GM18951 (cell line): ENCODE measurements at regions not wholly inside any gene's neighbourhood (a gene's known extent, or its start where the extent isn't known, plus 50 kb on each side); places are given as distances from the start of the nearest gene placed in this dataset.

Experiments
- POLR2A ChIP-seq: IDR thresholded peaks from 4 replicates; pipeline ENCODE4 v1.6.1; 2011; ENCODE audit warnings: mild to moderate bottlenecking; ENCODE audit not compliant: insufficient read length, insufficient read depth; ENCODE audit errors: extremely low read depth
- in situ Hi-C: fragments of 300-500 bp; cut with MboI; formaldehyde crosslinking; loops from one replicate; pipeline ENCODE4 v1.12.0; 2022; ENCODE audit warnings: low sequenced_read_pairs, mixed read lengths, inconsistent platforms; ENCODE audit not compliant: unreplicated experiment

DNA sequence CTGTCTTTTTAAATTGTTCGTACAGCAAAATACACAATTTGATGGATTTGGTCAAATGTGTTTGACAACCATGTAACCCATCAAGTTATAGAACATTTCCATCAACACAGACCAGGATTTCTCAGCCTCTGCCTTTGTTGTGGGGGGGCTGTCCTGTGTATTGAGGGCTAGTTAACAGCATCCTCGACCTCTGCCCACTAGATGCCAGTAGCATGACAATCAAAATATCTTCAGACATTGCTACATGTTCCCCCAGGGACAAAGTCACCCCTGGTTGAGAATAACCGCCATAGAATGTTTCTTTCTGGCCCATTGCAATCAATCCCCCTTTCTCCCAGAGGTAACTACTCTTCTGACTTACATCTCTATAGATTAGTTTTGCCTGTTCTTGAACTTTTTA, 310.1 kb upstream of the RGMA start:
- in situ Hi-C loops: no loop called here
- no peak for TF ChIP-seq POLR2A

- in situ Hi-C loops: no loop called here
- TF ChIP-seq POLR2A: no peak
These were observed 300.2 kb upstream of the RGMA start for GRCh38 chr15:93389211-93389610.

DNA sequence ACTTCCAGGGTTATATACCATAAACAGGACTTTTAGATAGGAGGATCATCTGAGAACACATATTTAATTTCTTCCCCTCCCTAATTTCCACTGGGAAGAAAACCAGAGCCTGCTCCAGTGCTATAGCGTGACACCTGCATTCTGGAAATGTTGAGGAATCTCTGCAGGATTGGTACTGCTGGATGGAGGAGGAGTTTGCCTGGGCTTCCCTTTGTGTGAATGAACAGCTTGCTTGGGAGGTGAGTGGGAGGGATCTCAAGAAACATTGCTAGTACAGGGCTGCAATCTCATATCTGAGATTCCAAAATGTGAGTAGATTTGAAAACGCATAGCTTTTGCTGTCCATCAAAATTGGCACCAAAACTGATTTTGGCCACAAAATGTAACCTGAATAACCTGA, 295.9 kb upstream of the RGMA start:
- in situ Hi-C loops: no loop called here
- TF ChIP-seq POLR2A: no peak

DNA sequence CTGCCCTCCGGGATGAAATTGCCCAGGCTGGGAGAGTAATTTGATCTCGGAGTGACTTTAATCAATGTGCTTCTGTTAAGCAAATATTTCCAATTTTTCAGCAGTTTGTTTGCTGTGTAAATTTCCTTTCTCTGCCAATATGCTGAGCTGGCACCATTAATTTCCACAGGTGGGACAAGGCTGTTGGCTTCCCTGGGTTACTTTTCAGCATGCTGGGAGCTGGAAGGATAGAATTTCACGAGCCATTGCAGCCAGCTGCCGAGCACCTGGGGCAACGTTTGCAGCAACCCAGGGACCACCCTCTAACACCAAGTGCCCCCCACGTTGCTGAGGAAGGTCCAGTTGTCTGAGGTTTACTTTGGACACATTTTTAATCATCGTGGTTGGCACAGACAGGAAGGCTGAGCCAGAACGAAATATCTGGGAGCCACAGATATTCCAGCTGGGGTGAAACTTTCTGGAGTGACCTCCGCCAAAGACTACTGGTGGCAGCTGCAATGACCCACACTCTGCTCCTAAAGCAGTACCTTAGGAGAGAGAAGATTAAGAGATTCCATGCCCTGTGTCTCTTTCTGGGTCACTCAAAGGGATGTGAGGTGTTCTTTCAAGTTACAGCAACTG, 293.3 kb upstream of the RGMA start:
- in situ Hi-C loops: no loop called here
- TF ChIP-seq POLR2A: no peak

DNA sequence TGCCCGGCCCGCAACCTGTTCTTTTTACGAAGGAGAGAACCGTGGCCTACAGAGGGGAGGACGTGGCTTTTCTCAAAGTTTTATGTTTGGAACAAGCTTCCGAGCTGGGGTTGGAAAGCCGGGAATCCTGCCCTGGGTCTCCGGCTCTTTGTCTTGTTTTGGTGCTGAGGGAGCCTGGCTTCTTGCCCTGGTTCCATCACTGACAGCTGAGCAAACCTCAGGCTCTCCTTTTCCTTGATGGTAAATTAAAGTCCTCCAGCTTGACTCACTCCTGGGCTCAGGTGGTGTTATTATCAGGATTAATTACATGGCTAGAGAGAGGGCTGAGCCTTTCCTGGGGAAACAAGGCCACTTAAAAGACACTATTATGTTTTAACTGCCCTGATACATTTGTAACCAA, 289.5 kb upstream of the RGMA start:
- in situ Hi-C loops: no loop called here
- no peak for TF ChIP-seq POLR2A

DNA sequence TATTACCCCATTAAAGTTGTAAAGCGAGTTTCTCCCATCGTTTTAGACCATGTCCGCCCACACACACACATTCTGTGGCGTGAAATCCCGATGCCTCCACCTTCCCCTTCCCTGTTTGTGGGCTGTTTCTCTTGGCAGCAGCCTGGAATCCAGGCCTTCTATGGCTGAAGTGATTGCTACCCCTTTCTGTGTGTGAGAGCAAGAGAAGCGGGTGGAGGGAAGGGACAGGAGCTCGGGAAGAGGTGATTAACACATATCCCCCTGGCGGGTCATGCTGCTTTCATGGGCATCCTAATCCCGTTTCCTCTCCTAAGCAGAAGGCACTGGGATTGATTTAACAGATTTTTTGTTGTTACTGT, 283.8 kb upstream of the RGMA start:
- in situ Hi-C loops: no loop called here
- TF ChIP-seq POLR2A: no peak

- TF ChIP-seq POLR2A: no peak
- in situ Hi-C loops: no loop called here
These were observed 283.3 kb upstream of the RGMA start for GRCh38 chr15:93372208-93372864.

GRCh38 chr15:93366387-93367100, 277.5 kb upstream of the RGMA start:
- TF ChIP-seq POLR2A: no peak
- in situ Hi-C loops: no loop called here

DNA sequence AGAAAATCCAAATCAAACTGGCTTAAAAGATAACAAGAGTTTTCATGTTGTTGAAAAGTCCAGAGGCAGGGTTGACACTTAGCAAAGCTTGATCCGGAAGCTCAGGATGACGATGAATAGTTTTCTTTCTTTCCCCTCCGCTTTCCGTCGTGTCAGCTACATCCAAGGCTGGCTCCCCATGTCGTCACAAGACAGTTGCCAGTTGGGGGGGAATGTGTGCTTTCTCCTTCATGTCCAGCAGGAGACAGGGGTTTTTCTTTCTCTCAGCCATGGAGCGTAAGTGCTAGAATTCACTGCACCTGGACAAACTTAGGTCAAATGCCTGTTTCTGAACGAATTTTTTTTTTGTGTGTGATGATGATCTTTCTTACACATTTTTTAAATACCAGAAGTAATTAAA, 273.8 kb upstream of the RGMA start:
- TF ChIP-seq POLR2A: no peak
- in situ Hi-C loops: no loop called here

GRCh38 chr15:93362203-93362602, 273.2 kb upstream of the RGMA start:
- no peak for TF ChIP-seq POLR2A
- in situ Hi-C loops: no loop called here

DNA sequence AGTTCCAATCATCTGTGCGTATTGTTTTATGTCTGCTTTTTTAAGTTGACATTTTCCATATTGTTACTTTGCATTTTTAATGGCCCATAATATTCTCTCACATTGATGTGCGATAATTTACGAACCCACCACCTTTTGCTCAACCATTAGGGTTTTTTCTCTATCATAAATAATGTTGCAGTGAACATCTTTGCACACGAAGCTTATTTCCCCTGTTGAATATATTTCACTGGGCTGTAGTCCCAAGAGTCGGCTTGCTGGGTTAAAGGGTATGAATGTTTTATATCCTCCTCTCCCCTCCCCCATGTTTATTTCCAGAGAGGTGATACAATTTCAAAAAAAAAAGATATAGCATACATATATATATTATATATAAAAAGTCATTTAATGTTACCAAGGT, 272.7 kb upstream of the RGMA start:
- no peak for TF ChIP-seq POLR2A
- in situ Hi-C loops: no loop called here

DNA sequence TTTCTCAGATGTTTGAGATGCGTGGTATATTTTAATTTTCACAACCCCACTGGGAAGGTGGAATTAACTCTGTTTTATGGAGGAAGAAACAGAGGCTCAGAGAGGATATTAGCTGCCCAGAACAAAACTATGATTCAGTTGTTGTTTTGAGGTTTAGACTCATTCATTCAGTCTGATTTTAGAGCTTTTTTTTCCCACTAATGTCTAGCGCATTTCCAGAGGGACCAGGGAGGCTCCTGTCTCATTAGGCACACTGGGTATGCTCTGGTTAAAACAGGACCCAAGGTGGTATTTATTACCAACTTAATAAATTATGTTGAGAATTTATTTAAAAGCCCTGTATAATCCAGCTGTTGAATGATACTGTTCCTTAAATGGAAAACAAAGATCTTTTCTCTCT, 272.0 kb upstream of the RGMA start:
- in situ Hi-C loops: no loop called here
- no peak for TF ChIP-seq POLR2A

DNA sequence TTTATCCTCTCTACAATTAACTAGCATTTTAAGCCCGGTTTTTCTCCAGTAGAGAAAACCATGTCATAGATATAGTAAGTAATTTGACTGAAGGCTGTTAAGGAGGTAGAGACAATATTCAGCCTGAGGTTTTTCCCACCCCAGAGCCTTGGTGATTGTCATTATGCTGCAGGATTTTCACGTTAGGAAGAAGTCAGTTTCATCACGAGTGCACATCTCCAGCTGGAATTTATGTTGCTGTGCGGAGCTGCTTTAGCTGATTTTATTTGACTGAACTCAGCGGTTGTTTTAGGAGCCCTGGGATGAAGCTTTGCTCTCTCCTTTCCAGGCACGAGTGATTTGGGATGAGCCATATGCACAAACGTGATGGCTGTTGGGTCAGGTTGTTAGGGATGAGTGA, 271.3 kb upstream of the RGMA start:
- in situ Hi-C loops: no loop called here
- TF ChIP-seq POLR2A: no peak
